ENCODE measurements at regions not wholly inside any gene's neighbourhood (a gene's known extent, or its start where the extent isn't known, plus 50 kb on each side); places are given as distances from the start of the nearest gene placed in this dataset.

- H3K27ac ChIP-seq (ENCODE audit: low read depth in 1 of 2, low read length in 2 of 2) = no peak overlapping the region
- DNase-seq (no peak), ATAC-seq (ENCODE audit: poor library complexity) (no peak)
- H3K36me3 ChIP-seq (ENCODE audit: insufficient read depth, low read length) = no peaks in the 10 kb centered on the region
- ChIA-PET POLR2A (no interaction called here), CTCF (no interaction called here)
- Mint-ChIP-seq H3K4me3 (no peak overlapping the region), H3K27ac (no peak overlapping the region), H3K4me1 (ENCODE audit: low read depth) (no peaks in the 10 kb centered on the region), H3K9me3 (no peaks in the 10 kb centered on the region), H3K36me3 (ENCODE audit: low read depth) (no peaks in the 10 kb centered on the region), H3K27me3 (peaks cover 5% of the 10 kb centered on the region)
- no peak overlapping the region for H3K4me3 ChIP-seq (ENCODE audit: low read length)
- TF ChIP-seq, protein P1, sequence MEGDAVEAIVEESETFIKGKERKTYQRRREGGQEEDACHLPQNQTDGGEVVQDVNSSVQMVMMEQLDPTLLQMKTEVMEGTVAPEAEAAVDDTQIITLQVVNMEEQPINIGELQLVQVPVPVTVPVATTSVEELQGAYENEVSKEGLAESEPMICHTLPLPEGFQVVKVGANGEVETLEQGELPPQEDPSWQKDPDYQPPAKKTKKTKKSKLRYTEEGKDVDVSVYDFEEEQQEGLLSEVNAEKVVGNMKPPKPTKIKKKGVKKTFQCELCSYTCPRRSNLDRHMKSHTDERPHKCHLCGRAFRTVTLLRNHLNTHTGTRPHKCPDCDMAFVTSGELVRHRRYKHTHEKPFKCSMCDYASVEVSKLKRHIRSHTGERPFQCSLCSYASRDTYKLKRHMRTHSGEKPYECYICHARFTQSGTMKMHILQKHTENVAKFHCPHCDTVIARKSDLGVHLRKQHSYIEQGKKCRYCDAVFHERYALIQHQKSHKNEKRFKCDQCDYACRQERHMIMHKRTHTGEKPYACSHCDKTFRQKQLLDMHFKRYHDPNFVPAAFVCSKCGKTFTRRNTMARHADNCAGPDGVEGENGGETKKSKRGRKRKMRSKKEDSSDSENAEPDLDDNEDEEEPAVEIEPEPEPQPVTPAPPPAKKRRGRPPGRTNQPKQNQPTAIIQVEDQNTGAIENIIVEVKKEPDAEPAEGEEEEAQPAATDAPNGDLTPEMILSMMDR (IDR thresholded peaks at IDR 0.05) = no peak
- H3K27me3 ChIP-seq (ENCODE audit: control insufficient read depth in 1 of 2, insufficient read depth in 2 of 2, low read length in 2 of 2) = no peaks in the 10 kb centered on the region
- H3K9me3 ChIP-seq (ENCODE audit: control insufficient read depth in 1 of 2, insufficient read depth in 1 of 2, low read length in 2 of 2) = peaks cover 0 to 5% of the 10 kb centered on the region in 2 experiments
- intact Hi-C loops (cut with DNase I, micrococcal nuclease) = no loop called here
- H3K4me1 ChIP-seq (ENCODE audit: insufficient read depth, low read length) = no peaks in the 10 kb centered on the region
Measured at GRCh38 chr12:76234741-76235140, 113.5 kb downstream of the BBS10 start.

DNA sequence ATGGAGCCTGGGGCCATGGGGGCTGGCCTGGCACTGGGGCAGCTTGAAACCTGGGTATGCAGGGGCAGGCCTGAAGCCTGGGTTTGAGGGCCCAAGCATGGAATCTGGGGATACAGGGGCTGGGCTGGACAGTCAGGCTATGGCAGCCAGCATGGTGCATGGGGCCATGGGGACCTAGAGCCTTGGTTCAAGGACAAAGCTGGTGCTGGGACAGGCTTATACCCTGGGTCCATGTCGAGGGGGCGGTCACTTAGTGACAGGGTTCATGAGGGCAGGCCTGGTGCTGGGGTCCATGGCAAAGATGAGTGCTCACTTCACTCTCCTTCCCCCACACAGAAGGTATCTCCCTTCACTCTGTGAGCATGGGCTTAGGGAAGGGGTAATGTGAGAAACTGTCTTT, 116.2 kb downstream of the BBS10 start:
- H3K36me3 ChIP-seq (ENCODE audit: insufficient read depth, low read length) = no peaks in the 10 kb centered on the region
- no peaks in the 10 kb centered on the region for H3K27me3 ChIP-seq (ENCODE audit: control insufficient read depth in 1 of 2, insufficient read depth in 2 of 2, low read length in 2 of 2)
- DNase-seq (no peak), ATAC-seq (ENCODE audit: poor library complexity) (no peak)
- TF ChIP-seq, protein P1 (IDR thresholded peaks at IDR 0.05) = no peak
- intact Hi-C loops (cut with DNase I, micrococcal nuclease) = no loop called here
- Mint-ChIP-seq H3K36me3 (ENCODE audit: low read depth) (no peaks in the 10 kb centered on the region), H3K27me3 (peaks cover 5% of the 10 kb centered on the region), H3K4me1 (ENCODE audit: low read depth) (no peaks in the 10 kb centered on the region), H3K4me3 (no peak overlapping the region), H3K27ac (no peak overlapping the region), H3K9me3 (no peaks in the 10 kb centered on the region)
- H3K9me3 ChIP-seq (ENCODE audit: control insufficient read depth in 1 of 2, insufficient read depth in 1 of 2, low read length in 2 of 2) = peaks cover 0 to 5% of the 10 kb centered on the region in 2 experiments
- H3K4me3 ChIP-seq (ENCODE audit: low read length) = no peak overlapping the region
- no peaks in the 10 kb centered on the region for H3K4me1 ChIP-seq (ENCODE audit: insufficient read depth, low read length)
- H3K27ac ChIP-seq (ENCODE audit: low read depth in 1 of 2, low read length in 2 of 2) = no peak overlapping the region
- CTCF ChIA-PET = no interaction called here
- POLR2A ChIA-PET = no interaction called here

- H3K4me3 Mint-ChIP-seq = no peak overlapping the region
- H3K4me1 ChIP-seq (ENCODE audit: insufficient read depth, low read length) = no peaks in the 10 kb centered on the region
Measured at GRCh38 chr12:76226956-76227355, 121.3 kb downstream of the BBS10 start.

More at GRCh38 chr12:76226956-76227355, 121.3 kb downstream of the BBS10 start:
- H3K27ac Mint-ChIP-seq = no peak overlapping the region
- DNase-seq (no peak), ATAC-seq (ENCODE audit: poor library complexity) (no peak)
- no peaks in the 10 kb centered on the region for H3K9me3 Mint-ChIP-seq
- Histone ChIP-seq H3K27ac (ENCODE audit: low read depth in 1 of 2, low read length in 2 of 2) (no peak overlapping the region), H3K36me3 (ENCODE audit: insufficient read depth, low read length) (no peaks in the 10 kb centered on the region), H3K9me3 (ENCODE audit: control insufficient read depth in 1 of 2, insufficient read depth in 1 of 2, low read length in 2 of 2) (peaks cover 0 to 3% of the 10 kb centered on the region in 2 experiments), H3K27me3 (ENCODE audit: control insufficient read depth in 1 of 2, insufficient read depth in 2 of 2, low read length in 2 of 2) (no peaks in the 10 kb centered on the region), H3K4me3 (ENCODE audit: low read length) (no peak overlapping the region)
- no peaks in the 10 kb centered on the region for H3K4me1 Mint-ChIP-seq (ENCODE audit: low read depth)
- no peaks in the 10 kb centered on the region for H3K36me3 Mint-ChIP-seq (ENCODE audit: low read depth)
- H3K27me3 Mint-ChIP-seq = peaks cover 5% of the 10 kb centered on the region
- TF ChIP-seq, protein P1 (IDR thresholded peaks at IDR 0.05) = no peak
- intact Hi-C loops (cut with DNase I, micrococcal nuclease) = no loop called here
- ChIA-PET POLR2A (no interaction called here), CTCF (interaction anchor here (1.2 kb wide), 1 partner anchor 11 kb away, joined by 4 read pairs; no protein-coding TSS in a partner anchor)
